ENCODE measurements at regions not wholly inside any gene's neighbourhood (a gene's known extent, or its start where the extent isn't known, plus 50 kb on each side); places are given as distances from the start of the nearest gene placed in this dataset.

- TF ChIP-seq, protein P1, sequence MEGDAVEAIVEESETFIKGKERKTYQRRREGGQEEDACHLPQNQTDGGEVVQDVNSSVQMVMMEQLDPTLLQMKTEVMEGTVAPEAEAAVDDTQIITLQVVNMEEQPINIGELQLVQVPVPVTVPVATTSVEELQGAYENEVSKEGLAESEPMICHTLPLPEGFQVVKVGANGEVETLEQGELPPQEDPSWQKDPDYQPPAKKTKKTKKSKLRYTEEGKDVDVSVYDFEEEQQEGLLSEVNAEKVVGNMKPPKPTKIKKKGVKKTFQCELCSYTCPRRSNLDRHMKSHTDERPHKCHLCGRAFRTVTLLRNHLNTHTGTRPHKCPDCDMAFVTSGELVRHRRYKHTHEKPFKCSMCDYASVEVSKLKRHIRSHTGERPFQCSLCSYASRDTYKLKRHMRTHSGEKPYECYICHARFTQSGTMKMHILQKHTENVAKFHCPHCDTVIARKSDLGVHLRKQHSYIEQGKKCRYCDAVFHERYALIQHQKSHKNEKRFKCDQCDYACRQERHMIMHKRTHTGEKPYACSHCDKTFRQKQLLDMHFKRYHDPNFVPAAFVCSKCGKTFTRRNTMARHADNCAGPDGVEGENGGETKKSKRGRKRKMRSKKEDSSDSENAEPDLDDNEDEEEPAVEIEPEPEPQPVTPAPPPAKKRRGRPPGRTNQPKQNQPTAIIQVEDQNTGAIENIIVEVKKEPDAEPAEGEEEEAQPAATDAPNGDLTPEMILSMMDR (IDR thresholded peaks at IDR 0.05; ENCODE audit: low read depth, low read length, poor library complexity, severe bottlenecking), result no peak
- TF ChIP-seq EZH2phosphoT487 (IDR thresholded peaks at IDR 0.05; ENCODE audit: borderline replicate concordance, low read length), result no peak
Observed at GRCh38 chr1:101376121-101377083, 139.6 kb downstream of the S1PR1 start.

Measured in DOHH2 (cell line).